Neural cell (in vitro differentiated cells): ENCODE measurements at regions not wholly inside any gene's neighbourhood (a gene's known extent, or its start where the extent isn't known, plus 50 kb on each side); places are given as distances from the start of the nearest gene placed in this dataset.

Experiments
- H2AFZ ChIP-seq: fragments of 200-600, 300-800 bp; sonication (generic), shearing (Covaris generic); 2 replicates; pipeline ENCODE4 v1.6.0; 2014; ENCODE audit warnings: low read depth, mild to moderate bottlenecking, antibody characterized with exemption, low read length, moderate library complexity
- H3F3A ChIP-seq: fragments of 200-600 bp; shearing (Covaris generic); 2 replicates; pipeline ENCODE4 v1.6.1; 2016; ENCODE audit warnings: mild to moderate bottlenecking, moderate library complexity, mixed read lengths, antibody characterized with exemption, low read length; ENCODE audit not compliant: insufficient read depth, poor library complexity, severe bottlenecking
- H3K27ac ChIP-seq: fragments of 200-600, 300-800 bp; sonication (generic), shearing (Covaris generic); 2 replicates; pipeline ENCODE4 v1.5.1; 2014; ENCODE audit warnings: mild to moderate bottlenecking, low read length, moderate library complexity
- H3K27me3 ChIP-seq: fragments of 300-800, 200-600 bp; sonication (generic), shearing (Covaris generic); 2 replicates; pipeline ENCODE4 v1.6.0; 2014; ENCODE audit warnings: mild to moderate bottlenecking, low read depth, low read length, moderate library complexity; ENCODE audit not compliant: insufficient read depth
- H3K36me3 ChIP-seq: fragments of 300-800, 200-600 bp; sonication (generic), shearing (Covaris generic); 2 replicates; pipeline ENCODE4 v1.5.1; 2014; ENCODE audit warnings: mild to moderate bottlenecking, antibody characterized with exemption, low read length, moderate library complexity; ENCODE audit not compliant: insufficient read depth
- H3K4me2 ChIP-seq: fragments of 300-800, 200-600 bp; sonication (generic), shearing (Covaris generic); 2 replicates; pipeline ENCODE4 v1.6.0; 2014; ENCODE audit warnings: mild to moderate bottlenecking, low read length
- H3K4me3 ChIP-seq: fragments of 300-800, 200-600 bp; sonication (generic), shearing (Covaris generic); 2 replicates; pipeline ENCODE4 v1.5.1; 2014; ENCODE audit warnings: mild to moderate bottlenecking, low read length, moderate library complexity
- H3K79me2 ChIP-seq: fragments of 200-600 bp; shearing (Covaris generic); replicated peaks from 2 replicates; pipeline ENCODE4 v1.6.0; 2014; ENCODE audit warnings: mild to moderate bottlenecking, low read length, moderate library complexity; ENCODE audit not compliant: insufficient read depth
- H3K9ac ChIP-seq: fragments of 300-800, 200-600 bp; sonication (generic), shearing (Covaris generic); 2 replicates; pipeline ENCODE4 v1.6.1; 2016; ENCODE audit warnings: mild to moderate bottlenecking, low read length, mixed read lengths
- H3K9me2 ChIP-seq: fragments of 200-600 bp; shearing (Covaris generic); 2 replicates; pipeline ENCODE4 v1.6.1; 2016; ENCODE audit warnings: mild to moderate bottlenecking, low read length, mixed read lengths; ENCODE audit not compliant: insufficient read depth
- H3K9me3 ChIP-seq: fragments of 200-600, 300-800 bp; sonication (generic), shearing (Covaris generic); 2 replicates; pipeline ENCODE4 v1.6.1; 2016; ENCODE audit warnings: mild to moderate bottlenecking, mixed run types, low read length, moderate library complexity, mixed read lengths
- H4K20me1 ChIP-seq: fragments of 200-600 bp; shearing (Covaris generic); 2 replicates; pipeline ENCODE4 v1.6.1; 2016; ENCODE audit warnings: mild to moderate bottlenecking, mixed run types; ENCODE audit not compliant: insufficient read depth
- EP300 ChIP-seq: fragments of 450-650 bp; conservative IDR thresholded peaks from 2 replicates; pipeline ENCODE4 v1.6.1; 2014; ENCODE audit warnings: antibody characterized with exemption, mild to moderate bottlenecking, moderate library complexity; ENCODE audit not compliant: poor library complexity, severe bottlenecking
- EZH2 ChIP-seq: fragments of 200-600, 300-800 bp; shearing (Covaris generic), sonication (generic); IDR thresholded peaks from 2 replicates; pipeline ENCODE4 v1.6.1; 2014; ENCODE audit warnings: antibody characterized with exemption, low read length, borderline replicate concordance, mild to moderate bottlenecking; ENCODE audit not compliant: insufficient read depth, poor library complexity, severe bottlenecking
- MXI1 ChIP-seq: fragments of 450-650 bp; conservative IDR thresholded peaks from 2 replicates; pipeline ENCODE4 v1.6.1; 2014; ENCODE audit warnings: antibody characterized with exemption, mild to moderate bottlenecking; ENCODE audit not compliant: poor library complexity, severe bottlenecking
- POLR2AphosphoS5 ChIP-seq: IDR thresholded peaks from 2 replicates; pipeline ENCODE4 v1.6.1; 2012
- RAD21 ChIP-seq: fragments of 450-650 bp; conservative IDR thresholded peaks from 2 replicates; pipeline ENCODE4 v1.6.1; 2014; ENCODE audit warnings: antibody characterized with exemption, mild to moderate bottlenecking, moderate library complexity
- SMC3 ChIP-seq: fragments of 450-650 bp; conservative IDR thresholded peaks from 2 replicates; pipeline ENCODE4 v1.6.1; 2014; ENCODE audit warnings: antibody characterized with exemption, mild to moderate bottlenecking, moderate library complexity; ENCODE audit not compliant: poor library complexity
- TAF1 ChIP-seq: IDR thresholded peaks from 2 replicates; pipeline ENCODE4 v1.6.1; 2012; ENCODE audit warnings: low read depth
- TF ChIP-seq, protein P1 (sequence below): IDR thresholded peaks from 2 replicates; pipeline ENCODE4 v1.6.1; 2012; ENCODE audit warnings: borderline replicate concordance
- TF ChIP-seq, protein P2 (sequence below): fragments of 450-650 bp; IDR thresholded peaks from 2 replicates; pipeline ENCODE4 v1.5.1; 2014; ENCODE audit warnings: antibody characterized with exemption, mild to moderate bottlenecking, moderate library complexity; ENCODE audit not compliant: poor library complexity, severe bottlenecking

DNA sequence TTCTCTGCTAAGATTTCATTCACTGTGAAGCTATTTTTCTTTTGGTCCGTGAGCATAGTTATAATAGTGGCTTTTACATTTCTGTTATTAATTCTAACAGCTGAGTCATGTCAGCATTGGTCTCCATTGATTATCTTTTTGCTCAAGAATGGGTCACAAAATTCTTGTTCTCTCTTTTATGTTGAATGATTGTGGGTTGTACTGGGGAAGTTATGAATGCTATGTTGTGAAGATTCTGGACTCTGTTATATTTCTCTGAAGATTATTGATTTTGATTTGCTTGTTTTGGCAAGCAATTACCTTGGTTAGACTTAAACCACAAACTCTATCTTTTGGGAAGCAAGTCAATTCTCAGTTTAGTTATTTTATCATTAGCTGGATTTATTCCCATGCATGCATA is 98.8 kb downstream of the IRX5 start:
- no peak overlapping the region for H3K9ac ChIP-seq
- no peak overlapping the region for H2AFZ ChIP-seq
- no peaks in the 10 kb centered on the region for H3F3A ChIP-seq
- H3K27me3 ChIP-seq, result no peaks in the 10 kb centered on the region
- H3K27ac ChIP-seq, result no peak overlapping the region
- H3K79me2 ChIP-seq, result no peaks in the 10 kb centered on the region
- no peak overlapping the region for H3K4me3 ChIP-seq
- H4K20me1 ChIP-seq, result no peaks in the 10 kb centered on the region
- TF ChIP-seq MXI1 (no peak), SMC3 (no peak), POLR2AphosphoS5 (no peak), TAF1 (no peak), EZH2 (no peak), EP300 (no peak), RAD21 (no peak)
- TF ChIP-seq, protein P1, sequence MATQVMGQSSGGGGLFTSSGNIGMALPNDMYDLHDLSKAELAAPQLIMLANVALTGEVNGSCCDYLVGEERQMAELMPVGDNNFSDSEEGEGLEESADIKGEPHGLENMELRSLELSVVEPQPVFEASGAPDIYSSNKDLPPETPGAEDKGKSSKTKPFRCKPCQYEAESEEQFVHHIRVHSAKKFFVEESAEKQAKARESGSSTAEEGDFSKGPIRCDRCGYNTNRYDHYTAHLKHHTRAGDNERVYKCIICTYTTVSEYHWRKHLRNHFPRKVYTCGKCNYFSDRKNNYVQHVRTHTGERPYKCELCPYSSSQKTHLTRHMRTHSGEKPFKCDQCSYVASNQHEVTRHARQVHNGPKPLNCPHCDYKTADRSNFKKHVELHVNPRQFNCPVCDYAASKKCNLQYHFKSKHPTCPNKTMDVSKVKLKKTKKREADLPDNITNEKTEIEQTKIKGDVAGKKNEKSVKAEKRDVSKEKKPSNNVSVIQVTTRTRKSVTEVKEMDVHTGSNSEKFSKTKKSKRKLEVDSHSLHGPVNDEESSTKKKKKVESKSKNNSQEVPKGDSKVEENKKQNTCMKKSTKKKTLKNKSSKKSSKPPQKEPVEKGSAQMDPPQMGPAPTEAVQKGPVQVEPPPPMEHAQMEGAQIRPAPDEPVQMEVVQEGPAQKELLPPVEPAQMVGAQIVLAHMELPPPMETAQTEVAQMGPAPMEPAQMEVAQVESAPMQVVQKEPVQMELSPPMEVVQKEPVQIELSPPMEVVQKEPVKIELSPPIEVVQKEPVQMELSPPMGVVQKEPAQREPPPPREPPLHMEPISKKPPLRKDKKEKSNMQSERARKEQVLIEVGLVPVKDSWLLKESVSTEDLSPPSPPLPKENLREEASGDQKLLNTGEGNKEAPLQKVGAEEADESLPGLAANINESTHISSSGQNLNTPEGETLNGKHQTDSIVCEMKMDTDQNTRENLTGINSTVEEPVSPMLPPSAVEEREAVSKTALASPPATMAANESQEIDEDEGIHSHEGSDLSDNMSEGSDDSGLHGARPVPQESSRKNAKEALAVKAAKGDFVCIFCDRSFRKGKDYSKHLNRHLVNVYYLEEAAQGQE, result no peak
- TF ChIP-seq, protein P2, sequence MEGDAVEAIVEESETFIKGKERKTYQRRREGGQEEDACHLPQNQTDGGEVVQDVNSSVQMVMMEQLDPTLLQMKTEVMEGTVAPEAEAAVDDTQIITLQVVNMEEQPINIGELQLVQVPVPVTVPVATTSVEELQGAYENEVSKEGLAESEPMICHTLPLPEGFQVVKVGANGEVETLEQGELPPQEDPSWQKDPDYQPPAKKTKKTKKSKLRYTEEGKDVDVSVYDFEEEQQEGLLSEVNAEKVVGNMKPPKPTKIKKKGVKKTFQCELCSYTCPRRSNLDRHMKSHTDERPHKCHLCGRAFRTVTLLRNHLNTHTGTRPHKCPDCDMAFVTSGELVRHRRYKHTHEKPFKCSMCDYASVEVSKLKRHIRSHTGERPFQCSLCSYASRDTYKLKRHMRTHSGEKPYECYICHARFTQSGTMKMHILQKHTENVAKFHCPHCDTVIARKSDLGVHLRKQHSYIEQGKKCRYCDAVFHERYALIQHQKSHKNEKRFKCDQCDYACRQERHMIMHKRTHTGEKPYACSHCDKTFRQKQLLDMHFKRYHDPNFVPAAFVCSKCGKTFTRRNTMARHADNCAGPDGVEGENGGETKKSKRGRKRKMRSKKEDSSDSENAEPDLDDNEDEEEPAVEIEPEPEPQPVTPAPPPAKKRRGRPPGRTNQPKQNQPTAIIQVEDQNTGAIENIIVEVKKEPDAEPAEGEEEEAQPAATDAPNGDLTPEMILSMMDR, result no peak
- no peaks in the 10 kb centered on the region for H3K36me3 ChIP-seq
- H3K9me2 ChIP-seq, result no peaks in the 10 kb centered on the region
- no peak overlapping the region for H3K4me2 ChIP-seq
- no peaks in the 10 kb centered on the region for H3K9me3 ChIP-seq

DNA sequence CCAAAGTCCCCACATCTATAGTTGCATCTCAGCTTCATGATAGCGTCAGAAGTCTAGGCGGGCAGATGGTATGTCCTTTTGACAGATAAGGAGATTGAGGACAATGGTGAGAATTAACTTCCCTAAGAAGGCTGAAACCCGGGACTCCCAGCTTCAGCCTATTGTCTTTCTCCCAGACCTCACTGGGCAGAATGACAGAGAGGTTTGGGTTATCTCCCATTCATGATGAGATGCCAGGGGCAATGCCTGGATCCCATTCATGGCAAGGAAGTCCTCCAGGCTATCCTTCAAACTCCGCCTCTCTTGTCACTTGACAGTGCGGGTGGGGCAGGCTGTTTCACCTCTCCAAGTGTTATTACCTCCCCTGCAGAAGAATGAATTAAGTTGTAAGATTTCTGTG is 100.3 kb downstream of the IRX5 start:
- Histone ChIP-seq H3K4me2 (no peak overlapping the region), H3K9ac (no peak overlapping the region), H3K4me3 (no peak overlapping the region), H3K9me2 (no peaks in the 10 kb centered on the region), H3K27ac (no peak overlapping the region), H3F3A (no peaks in the 10 kb centered on the region), H3K79me2 (no peaks in the 10 kb centered on the region), H4K20me1 (no peaks in the 10 kb centered on the region), H3K36me3 (no peaks in the 10 kb centered on the region), H2AFZ (no peak overlapping the region), H3K27me3 (no peaks in the 10 kb centered on the region), H3K9me3 (no peaks in the 10 kb centered on the region)
- TF ChIP-seq, protein P2, result no peak
- TF ChIP-seq EP300, result no peak
- no peak for TF ChIP-seq MXI1
- no peak for TF ChIP-seq TAF1
- TF ChIP-seq RAD21, result no peak
- no peak for TF ChIP-seq SMC3
